ENCODE measurements at regions not wholly inside any gene's neighbourhood (a gene's known extent, or its start where the extent isn't known, plus 50 kb on each side); places are given as distances from the start of the nearest gene placed in this dataset.

GRCh38 chr20:11761497-11761896 is 156.2 kb upstream of the BTBD3 start:
- TF ChIP-seq ZNF274 (IDR thresholded peaks at IDR 0.05; ENCODE audit: insufficient read depth, insufficient read length) (no peak), CTCF (IDR thresholded peaks at IDR 0.05 in 2 of 3, conservative IDR thresholded peaks at IDR 0.05 in 1 of 3; ENCODE audit: control insufficient read depth in 2 of 3, extremely low read depth in 1 of 3, insufficient read depth in 1 of 3, low read depth in 3 of 3, low read length in 3 of 3) (no peak), EZH2 (IDR thresholded peaks at IDR 0.05; ENCODE audit: borderline replicate concordance, control insufficient read depth, low read depth, low read length) (no peak), EP300 (IDR thresholded peaks at IDR 0.05; ENCODE audit: borderline replicate concordance in 1 of 2, control insufficient read depth in 1 of 2, low read depth in 2 of 2, low read length in 2 of 2) (no peak), NRF1 (conservative IDR thresholded peaks at IDR 0.05; ENCODE audit: low read depth, low read length) (no peak), EED (IDR thresholded peaks at IDR 0.05; ENCODE audit: low read depth) (no peak), POLR2A (IDR thresholded peaks at IDR 0.05; ENCODE audit: low read depth, low read length) (no peak), IKZF2 (IDR thresholded peaks at IDR 0.05) (no peak), E2F8 (IDR thresholded peaks at IDR 0.05; ENCODE audit: low read depth, partially characterized antibody) (no peak), MXI1 (IDR thresholded peaks at IDR 0.05; ENCODE audit: low read depth, low read length) (no peak), POLR2AphosphoS2 (IDR thresholded peaks at IDR 0.05; ENCODE audit: low read depth, low read length) (no peak)

Measured in GM12878 (cell line).